SU-DHL-6 (cell line): ENCODE measurements at regions not wholly inside any gene's neighbourhood (a gene's known extent, or its start where the extent isn't known, plus 50 kb on each side); places are given as distances from the start of the nearest gene placed in this dataset.

Experiments used
- CTCF ChIP-seq: fragments of 200-600 bp; sonication (generic); IDR thresholded peaks from one replicate; pipeline ENCODE4 v1.5.1; 2017; ENCODE audit warnings: antibody characterized with exemption, mild to moderate bottlenecking, low read length, moderate library complexity; ENCODE audit not compliant: insufficient read depth, poor library complexity, severe bottlenecking
- EZH2phosphoT487 ChIP-seq: fragments of 200-600 bp; sonication (generic), shearing (Covaris generic); conservative IDR thresholded peaks from 2 replicates; pipeline ENCODE4 v1.6.1; 2018; ENCODE audit warnings: mild to moderate bottlenecking, antibody characterized with exemption, low read length, moderate library complexity, mixed read lengths

- no peak for TF ChIP-seq CTCF
- TF ChIP-seq EZH2phosphoT487, result no peak
These were observed 249.4 kb upstream of the BOD1L1 start for GRCh38 chr4:13876940-13877339.
